Left lobe of liver (tissue), 2 donors: ENCODE measurements at regions not wholly inside any gene's neighbourhood (a gene's known extent, or its start where the extent isn't known, plus 50 kb on each side); places are given as distances from the start of the nearest gene placed in this dataset.
"Not testable (repeated sequence)": the region's sequence is repeated elsewhere in the genome, so short reads cannot be mapped to it uniquely, and the experiment has no call there.

Experiments used
- ATAC-seq: fragments of 200-7000 bp; cut with Tn5 transposase; one replicate; pipeline ENCODE4 v1.9.1; 2020; ENCODE audit warnings: mild to moderate bottlenecking, moderate library complexity
- DNase-seq: peaks from one replicate; pipeline ENCODE4 v3.0.0-alpha.2; 2020; ENCODE audit warnings: low spot score
- donor health status: DM: no; HTN: no; CAD: no; lungs with moderate emphysema.
- donor health status: DM: no; HTN: yes; CAD: no.

DNA sequence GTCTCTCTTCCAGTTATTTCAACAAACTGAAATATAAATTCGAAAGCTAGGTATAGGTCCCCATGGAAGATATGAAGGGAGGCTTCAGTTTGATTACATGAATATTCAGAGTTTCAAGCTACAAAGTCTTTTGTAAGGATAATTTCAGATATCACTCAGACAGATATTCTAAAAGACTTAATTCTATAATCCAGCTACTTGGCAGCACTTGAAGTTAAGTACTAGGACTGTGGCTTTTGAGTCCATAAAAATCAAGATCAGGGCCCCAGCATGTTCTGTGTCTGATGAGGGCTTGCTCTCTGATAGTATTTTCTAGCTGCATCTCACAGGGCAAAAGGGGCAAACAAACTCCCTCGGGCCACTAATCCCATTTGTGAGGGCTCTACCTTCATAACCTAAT is 160.6 kb upstream of the IRS2 start:
- ATAC-seq (no peak), DNase-seq (no peak)

DNA sequence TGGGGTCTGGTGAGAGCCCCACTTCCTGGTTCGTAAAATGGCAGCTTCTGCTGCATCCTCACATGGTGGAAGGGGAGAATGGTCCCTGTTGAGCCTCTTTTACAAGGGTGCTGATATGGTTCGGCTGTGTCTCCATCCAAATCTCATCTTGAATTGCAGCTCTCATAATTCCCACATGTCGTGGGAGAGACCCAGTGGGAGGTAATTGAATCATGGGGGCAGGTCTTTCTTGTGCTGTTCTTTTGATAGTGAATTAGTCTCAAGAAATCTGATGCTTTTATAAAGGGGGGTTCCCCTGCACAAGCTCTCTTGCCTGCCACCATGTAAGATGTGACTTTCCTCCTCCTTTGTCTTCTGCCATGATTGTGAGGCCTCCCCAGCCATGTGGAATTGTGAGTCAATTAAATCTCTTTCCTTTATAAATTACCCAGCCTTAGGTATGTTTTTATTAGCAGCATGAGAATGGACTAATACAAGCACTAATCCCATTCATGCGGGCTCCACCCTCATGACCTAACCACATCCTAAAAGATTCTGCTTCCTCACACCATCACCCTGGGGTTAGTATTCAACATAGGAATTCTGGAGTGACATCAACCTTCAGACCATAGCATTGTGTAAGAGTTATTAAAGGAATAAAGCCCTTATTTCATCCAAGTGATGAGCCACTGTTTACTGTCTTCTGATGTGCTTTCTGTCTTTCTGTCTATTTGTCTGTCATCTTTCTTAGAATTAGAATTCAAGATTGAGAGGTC is 159.0 kb upstream of the IRS2 start:
- ATAC-seq (no peak), DNase-seq (no peak)

DNA sequence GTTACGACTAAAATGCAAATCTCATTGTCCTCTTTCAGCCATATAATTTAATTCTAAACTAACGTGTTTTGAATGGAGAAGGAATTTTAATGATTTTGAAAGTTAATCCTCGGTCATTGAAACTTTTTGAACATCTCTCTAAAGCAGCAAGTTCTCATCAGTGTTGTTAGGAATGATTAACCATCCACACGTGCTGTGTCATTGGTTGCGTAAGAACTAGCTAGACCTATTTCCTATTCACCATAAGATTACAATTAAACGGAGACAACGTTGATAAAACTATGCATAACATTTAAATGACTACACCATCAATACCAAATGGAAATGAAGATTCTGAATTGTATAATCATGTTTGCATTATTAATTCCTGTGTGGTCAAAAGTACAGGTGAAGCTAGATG is 155.6 kb upstream of the IRS2 start:
- DNase-seq (no peak), ATAC-seq (peak; percentile 67)

DNA sequence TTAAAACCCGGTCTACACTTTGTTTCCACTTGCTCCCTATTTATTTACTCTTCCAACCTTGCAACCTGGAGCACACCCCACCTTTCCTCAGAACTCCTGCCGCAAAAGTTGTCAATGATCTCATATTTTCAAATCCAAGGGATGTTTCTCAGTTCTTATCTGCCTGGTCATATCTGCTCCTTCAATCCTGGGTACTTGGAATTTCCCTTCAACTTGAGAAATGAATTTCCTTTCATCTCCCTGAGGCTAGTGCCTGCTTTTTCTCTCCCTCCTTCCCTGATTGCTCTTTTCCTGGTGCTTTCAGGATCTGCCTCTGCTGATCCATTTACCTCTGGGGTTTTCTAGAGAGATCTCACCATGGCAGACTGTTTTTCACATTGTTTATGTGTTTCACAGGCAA is 154.8 kb upstream of the IRS2 start:
- DNase-seq (no peak), ATAC-seq (no peak)

DNA sequence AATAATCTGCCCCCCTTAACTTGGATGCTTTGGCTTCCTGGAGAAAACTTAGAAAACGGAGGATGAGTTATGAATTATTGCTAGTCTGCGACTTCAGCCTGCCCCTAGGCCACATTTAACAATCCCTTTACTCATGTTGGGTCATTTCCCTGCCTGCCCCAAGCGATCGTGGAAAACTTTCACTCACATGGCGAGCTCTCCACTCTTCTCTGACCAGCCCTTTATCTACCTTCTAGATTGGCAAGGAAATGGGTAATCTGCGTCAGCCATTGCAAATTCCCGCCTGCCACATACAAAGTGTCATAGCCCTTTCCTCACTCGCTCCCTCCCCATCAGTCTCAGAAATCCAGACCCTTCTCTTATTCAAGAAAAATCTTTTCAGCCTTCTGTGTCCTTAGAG is 154.3 kb upstream of the IRS2 start:
- ATAC-seq: no peak
- no peak for DNase-seq

DNA sequence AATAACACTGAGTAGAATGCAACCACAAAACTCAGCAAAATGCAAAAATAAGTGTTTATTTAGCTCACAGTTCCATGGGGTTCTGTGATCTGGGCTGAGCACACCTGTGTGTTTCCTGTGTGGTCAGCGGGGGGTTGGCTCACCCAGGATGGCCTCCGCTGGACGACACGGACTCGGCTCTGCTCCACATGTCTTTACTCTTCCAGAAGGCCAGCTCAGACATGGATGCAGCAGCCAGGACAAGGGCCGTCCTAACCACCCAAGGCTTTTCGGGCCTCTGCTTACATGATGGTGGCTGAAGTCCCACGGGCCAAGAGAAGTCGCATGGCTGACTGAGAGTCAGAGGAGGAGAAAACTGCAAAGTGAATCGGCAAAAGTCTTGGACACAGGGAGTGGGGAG is 153.5 kb upstream of the IRS2 start:
- no peak for DNase-seq
- ATAC-seq: no peak

DNA sequence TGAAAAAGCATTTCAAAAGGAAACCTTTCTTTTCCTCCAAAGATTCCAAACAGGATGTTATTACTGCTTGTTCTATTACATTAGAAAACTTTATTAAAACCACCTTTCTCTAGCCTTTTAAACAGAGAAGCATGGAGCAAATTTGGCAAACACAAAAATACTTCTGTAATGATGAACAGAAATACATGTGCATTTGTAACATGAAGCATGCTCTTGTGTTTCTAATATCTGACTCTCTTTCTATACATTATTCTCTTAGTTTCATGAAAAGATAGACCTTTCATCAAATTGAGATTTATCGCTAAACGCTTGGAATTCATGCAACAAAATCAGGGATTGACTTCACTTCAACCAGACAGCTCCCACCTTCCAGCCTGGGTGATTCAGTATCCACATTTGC is 152.8 kb upstream of the IRS2 start:
- ATAC-seq: no peak
- DNase-seq: no peak

DNA sequence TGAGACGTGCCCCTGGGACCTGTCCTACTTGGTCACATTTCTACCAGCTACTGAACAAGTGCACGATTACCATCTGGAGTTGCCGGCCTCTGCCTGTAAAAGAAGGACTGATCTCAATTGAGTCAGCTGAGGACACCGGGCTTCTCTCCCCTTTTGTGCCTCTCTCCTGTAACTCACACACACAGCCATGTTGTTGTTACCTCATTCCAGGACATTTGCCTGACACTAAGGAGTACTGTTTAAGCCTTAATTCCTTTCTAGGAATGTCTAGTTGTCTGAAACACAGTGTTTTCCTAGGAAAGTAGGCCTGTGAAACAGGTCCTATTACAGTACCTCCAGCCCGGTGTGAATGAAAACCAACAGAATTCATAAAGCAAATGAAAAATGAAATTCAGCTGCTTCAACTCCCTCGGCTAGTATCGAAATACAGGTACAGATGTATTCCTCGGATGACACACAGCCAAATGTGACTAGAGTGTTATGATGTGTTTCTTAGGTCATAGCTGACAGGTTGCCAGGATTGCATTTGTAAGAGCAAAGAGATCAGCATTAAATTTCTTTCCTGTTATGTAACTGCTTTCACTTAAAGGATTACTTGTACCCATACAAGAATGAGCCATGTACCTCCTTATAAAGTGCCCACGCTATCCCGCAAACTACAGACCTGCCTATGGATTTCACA is 152.0 kb upstream of the IRS2 start:
- ATAC-seq (no peak), DNase-seq (no peak)

DNA sequence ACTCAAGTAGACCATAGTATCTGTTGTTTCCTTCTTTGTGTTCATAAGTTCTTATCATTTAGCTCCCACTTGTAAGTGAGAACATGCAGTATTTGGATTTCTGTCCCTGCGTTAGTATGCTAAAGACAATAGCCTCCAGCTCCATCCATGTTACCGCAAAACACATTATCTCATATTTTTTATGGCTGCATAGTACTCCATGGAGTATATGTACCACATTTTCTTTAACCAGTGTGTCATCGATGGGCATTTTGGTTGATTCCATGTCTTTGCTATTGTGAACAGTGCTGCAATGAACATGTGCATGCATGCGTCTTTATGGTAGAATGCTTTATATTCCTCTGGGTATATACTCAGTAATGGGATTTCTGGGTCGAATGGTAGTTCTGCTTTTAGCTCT is 148.1 kb upstream of the IRS2 start:
- not testable (repeated sequence) for ATAC-seq, DNase-seq

DNA sequence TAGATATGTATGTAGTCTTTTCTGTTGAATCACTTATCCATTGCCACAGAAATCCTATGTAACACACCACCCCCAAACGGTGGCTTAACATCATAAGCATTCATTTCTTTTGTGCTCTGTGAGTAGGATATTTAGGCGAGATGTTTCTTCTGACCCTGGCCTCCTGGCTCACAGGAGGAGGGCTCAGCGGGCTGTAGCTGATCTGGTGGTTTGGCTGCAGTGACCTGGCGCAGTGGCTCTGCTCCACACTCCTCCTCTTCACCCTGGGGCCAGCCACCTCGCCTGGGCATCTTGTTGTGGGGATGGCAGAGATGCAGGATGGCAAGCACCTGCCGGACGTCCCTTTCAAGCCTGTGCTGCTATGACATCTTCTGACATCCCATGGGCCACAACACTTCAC is 147.1 kb upstream of the IRS2 start:
- no peak for DNase-seq

DNA sequence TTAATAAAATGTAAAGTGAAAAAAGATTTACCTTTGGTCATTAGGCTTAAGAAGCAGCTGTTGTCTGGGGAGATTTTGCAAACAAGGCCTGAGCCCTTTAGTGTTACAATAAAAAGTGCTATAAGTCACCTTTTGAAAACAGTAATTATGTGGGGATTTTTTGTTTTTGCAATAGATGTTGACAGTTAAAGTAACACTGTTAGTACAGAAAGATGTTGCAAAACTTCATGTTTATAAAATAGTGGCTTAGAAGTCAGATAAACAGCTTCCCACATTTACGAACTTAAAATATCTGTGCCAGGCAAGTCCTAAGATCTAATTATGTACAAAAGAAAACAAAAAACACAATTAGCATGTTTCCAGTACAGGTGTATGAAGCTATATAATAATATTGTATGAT is 138.0 kb upstream of the IRS2 start:
- DNase-seq (no peak), ATAC-seq (no peak)

More for the DNA sequence above, 147.1 kb upstream of the IRS2 start:
- no peak for ATAC-seq

DNA sequence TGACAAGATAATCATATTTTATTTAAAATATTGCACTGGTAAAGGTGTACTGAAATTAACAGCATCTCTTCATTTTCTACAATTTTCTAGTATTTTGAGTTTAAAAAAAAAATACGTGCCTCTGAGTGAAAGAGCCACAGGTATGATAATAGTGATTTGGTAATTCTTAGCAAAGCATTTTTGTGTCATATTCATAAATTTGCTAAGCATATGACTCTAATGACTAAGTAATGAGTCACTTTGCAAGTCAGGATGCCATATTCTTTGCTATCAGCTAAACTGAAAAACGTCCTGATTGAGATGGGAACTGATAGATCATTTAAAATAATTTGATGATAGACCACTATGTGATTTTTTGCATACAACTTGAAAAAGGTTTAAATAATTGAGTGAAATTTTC is 136.1 kb upstream of the IRS2 start:
- no peak for DNase-seq
- ATAC-seq: no peak

DNA sequence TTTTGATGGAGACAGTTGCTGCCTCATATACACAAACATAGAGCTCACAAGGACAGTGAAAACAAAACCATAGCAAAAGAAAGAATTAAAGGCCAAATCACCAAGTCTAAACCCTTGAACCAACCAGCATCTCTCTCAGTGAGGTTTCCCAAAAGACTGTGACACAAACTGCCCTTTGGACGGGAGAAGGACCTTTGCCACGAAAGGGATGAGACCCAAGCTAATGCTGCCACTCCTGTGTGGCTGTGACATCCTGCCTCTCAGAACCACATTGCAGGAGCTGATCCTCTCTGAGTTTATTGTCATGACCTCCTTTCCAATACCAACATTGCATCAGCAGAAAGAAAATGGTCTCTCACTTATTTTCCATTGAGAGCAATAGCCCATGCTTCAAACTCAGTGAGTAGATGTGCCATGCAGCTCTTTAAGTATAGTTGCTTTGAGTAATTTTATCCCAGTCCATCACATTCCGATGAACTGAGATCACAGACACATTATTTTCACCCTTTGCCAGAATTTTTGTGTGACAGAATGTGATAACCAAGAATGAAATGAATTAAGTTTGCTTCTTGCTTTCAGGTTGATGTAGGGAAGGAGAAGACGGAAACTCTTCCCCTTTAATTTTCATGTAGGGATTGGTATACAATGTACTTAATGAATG is 133.5 kb upstream of the IRS2 start:
- DNase-seq (no peak), ATAC-seq (peak; percentile 57)

DNA sequence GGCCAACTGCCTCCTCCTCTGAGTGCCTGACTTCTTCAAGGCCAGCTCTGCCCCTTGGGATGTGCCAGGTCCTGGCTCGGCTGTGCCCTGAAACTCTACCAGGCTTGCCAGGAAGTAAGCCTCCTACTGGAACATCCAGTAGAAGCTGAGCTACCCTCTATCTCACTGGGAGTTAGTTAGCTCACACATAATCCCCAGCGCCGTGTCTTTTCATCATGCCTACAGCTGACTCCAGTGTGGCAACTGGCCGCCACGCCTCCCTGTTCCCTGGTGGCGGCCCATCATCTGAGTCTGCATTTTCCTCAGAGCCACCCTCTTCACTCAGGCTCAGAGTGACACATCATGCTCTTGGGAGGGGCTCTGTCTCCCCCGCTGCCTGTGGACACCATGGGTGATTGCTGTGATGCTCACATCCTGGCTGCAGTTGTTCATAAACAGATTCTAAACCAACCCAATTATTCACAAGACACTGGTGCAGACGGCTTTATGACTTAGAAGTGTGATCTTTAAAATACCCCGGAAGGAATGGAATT is 131.9 kb upstream of the IRS2 start:
- DNase-seq: no peak
- no peak for ATAC-seq

DNA sequence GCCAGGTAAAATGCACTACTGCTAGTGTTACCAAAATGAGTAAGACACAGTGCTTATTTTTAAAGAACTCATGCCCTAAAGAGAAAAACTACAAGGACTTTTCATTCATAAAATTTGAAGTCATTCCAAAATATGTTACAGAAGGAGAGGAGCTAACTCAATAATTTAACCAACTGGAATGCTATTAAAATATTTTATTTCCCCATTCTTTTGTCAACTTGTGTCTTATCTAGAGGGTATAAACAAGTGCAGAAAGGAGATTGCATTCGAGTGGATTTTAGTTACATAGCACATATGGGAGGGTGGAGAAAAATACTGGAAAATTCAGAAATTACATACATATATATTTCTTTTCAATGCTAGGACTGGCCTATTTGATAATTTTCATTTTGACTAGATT is 131.0 kb upstream of the IRS2 start:
- ATAC-seq (no peak), DNase-seq (no peak)

DNA sequence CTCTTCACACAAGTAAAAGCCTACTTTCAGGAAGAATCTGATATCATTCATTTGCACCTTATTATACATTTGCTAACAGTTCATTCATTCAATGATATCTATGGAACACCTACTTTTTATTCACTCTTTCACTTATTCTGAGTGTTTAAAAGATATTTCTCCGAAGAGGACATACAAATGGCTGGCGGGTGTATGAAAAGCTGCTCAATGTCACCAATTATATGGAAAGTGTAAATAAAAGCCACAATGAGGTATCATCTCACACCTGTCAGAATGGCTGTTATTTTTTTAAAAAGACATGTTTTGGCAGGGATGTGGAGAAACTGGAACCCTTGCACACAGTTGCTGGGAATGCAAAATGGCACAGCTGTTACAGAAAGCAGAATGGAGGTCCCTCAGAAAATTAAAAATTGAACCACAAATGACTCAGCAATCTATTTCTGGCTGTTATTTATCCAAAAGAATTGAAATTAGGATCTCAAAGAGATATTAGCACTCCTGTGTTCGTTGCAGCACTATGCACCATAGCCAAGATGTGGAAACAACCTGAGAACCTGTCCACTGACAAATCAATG is 127.6 kb upstream of the IRS2 start:
- DNase-seq (no peak), ATAC-seq (no peak)

DNA sequence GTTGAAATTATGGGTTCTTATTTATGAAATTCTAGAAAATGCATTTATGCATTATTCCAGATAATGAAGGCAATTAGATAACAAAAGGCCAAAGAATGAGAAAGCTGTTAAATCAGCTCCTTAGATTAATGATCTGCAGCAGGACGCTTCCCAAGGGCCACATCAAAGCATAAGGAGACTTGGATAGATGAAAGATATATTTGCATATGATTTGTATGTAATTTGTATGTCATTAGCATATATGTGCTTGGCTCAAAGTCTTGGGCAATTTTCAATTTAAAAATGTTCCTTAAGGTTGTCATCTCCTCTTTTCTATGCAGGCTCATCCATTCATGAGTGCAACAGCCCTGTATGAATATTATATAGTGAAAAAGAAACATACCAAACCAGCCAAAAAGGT is 126.8 kb upstream of the IRS2 start:
- ATAC-seq: no peak
- no peak for DNase-seq

DNA sequence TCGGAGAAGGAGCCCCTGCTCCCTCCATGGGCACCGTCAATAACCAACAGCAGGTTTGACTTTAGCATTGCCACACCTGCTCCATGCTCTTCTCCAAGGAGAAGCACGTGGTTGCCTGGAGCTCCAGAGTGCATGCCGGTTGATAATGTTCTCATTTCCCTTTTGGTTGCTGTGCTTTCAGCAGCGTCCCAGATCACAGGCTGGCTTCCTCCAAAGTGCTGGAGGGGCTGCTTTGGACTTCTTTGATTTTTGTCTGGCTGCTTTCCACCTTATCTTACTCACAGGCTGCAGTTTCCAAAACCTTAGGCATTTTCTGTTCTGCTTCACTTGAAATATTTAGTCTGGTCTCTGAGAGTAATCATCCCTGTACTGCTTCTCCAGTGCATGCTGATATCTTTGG is 123.8 kb upstream of the IRS2 start:
- ATAC-seq (no peak), DNase-seq (no peak)

DNA sequence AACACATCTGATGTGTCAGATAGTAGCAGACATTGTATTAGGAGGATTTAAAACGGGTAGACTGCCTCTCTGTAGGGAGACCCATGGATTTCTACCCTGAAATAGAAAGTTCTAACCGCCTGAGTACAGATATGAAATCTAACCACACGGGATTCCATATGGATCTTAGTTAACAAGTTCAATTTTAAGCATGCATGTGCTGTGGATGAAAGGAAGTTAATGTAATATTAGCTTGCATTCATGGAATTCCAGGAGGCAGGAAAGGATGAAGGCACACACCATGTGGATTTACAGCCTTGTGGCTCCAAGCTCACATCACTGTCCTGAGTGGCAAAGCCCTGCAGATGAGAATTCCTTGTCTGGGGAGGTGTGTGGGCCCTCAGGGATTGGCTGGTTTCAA is 120.6 kb upstream of the IRS2 start:
- no peak for DNase-seq
- no peak for ATAC-seq

DNA sequence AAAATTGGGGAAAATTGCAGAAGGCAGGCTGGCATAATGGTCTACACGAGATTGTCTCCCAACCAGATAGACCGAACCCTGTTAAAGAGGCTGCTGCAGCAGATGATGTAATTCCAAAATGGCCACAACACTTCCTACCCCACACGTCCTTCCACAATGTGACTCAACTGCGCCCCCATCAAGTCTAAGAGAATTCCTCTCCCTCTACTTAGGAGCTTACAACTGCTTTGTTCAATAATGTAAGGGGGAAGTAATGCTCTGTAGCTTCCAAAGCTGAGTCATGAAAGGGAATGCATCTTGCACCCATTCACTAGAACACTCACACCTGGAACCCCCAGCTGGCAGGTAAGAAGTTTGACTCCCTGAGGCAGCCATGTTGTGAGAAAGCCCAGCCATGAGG is 117.8 kb upstream of the IRS2 start:
- ATAC-seq: no peak

DNA sequence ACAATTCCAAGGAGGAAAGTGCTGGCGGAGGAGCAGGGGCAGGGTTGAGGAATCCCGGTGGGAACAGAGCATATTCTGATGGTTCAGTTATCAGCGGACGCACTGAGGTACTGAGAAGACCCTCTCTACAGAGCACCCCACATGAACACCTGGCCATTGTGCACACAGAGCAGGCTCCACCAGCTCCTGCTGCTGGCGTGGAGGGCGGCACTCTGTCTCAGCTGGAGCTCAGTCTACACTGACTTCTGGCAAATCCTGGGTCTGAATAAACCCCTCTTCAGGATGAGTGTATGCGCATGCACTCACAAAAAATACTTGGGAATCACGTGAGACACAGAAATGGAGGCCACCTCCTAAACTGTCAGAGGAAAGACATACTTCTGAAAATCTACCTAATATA is 114.4 kb upstream of the IRS2 start:
- DNase-seq: no peak
- no peak for ATAC-seq

More for the DNA sequence above, 117.8 kb upstream of the IRS2 start:
- DNase-seq: no peak

DNA sequence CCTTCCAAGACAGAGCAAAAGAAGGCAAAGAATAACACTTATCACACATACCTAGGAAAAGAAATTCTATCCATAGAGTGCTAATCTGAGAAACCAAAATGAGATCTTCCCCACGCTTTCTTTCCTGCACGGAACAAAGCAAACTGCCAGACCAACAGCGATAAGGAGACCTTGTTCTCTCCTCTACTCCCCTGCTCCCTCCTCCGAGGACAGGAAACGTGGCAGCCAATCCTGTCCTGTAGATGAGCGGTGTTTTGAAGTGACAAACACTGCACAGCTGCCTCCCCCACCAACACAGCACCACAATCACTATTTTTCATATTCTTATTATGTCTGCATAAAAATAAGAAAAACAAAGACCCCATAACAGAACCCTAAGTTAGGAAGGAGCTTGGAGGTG is 113.9 kb upstream of the IRS2 start:
- DNase-seq: no peak
- no peak for ATAC-seq
